Peyer's patch (tissue), 4 donors: ENCODE measurements at regions not wholly inside any gene's neighbourhood (a gene's known extent, or its start where the extent isn't known, plus 50 kb on each side); places are given as distances from the start of the nearest gene placed in this dataset.
"Not testable (repeated sequence)": the region's sequence is repeated elsewhere in the genome, so short reads cannot be mapped to it uniquely, and the experiment has no call there.

Experiments
- DNase-seq, 3 donors: peaks; one replicate each; pipeline ENCODE4 v3.0.0-alpha.2; 2017 to 2019
- H3K27ac ChIP-seq, 4 donors: fragments of 200-600 bp; sonication (generic); one replicate each; pipeline ENCODE4 v1.5.1; 2016 to 2019
- H3K27me3 ChIP-seq, 2 donors: fragments of 200-600 bp; sonication (generic); one replicate each; pipeline ENCODE4 v1.5.1; 2019
- H3K36me3 ChIP-seq, 3 donors: fragments of 200-600 bp; sonication (generic); one replicate each; pipeline ENCODE4 v1.5.1; 2016 to 2019
- H3K4me1 ChIP-seq, 4 donors: fragments of 200-600 bp; sonication (generic); one replicate each; pipeline ENCODE4 v1.5.1; 2016 to 2019
- H3K4me3 ChIP-seq, 4 donors: fragments of 200-600 bp; sonication (generic); 1 replicate in 3 of 4; 2 replicates in 1 of 4; pipeline ENCODE4 v1.5.1; 2016 to 2019; ENCODE audit warnings: mild to moderate bottlenecking in 1 of 4
- H3K9me3 ChIP-seq, 4 donors: fragments of 200-600 bp; sonication (generic); one replicate each; pipeline ENCODE4 v1.5.1; 2016 to 2019; ENCODE audit warnings: mild to moderate bottlenecking in 1 of 4
- CTCF ChIP-seq, 6 experiments: fragments of 450-650 bp in 4 of 6; fragments of 200-600 bp in 2 of 6; sonication (generic) in 1 of 6; IDR thresholded peaks; one replicate each; pipeline ENCODE4 v1.5.1; 2017 to 2019; ENCODE audit warnings: antibody characterized with exemption in 6 of 6, mild to moderate bottlenecking in 3 of 6, moderate library complexity in 1 of 6
- POLR2A ChIP-seq, 2 donors: fragments of 450-650 bp; IDR thresholded peaks; one replicate each; pipeline ENCODE4 v1.5.1; 2017; ENCODE audit warnings: antibody characterized with exemption in 2 of 2, mild to moderate bottlenecking in 2 of 2, moderate library complexity in 2 of 2

- DNase-seq: no peak
- Histone ChIP-seq H3K4me3 (no peak overlapping the region), H3K27ac (no peak overlapping the region), H3K36me3 (no peaks in the 10 kb centered on the region), H3K27me3 (no peaks in the 10 kb centered on the region), H3K9me3 (no peaks in the 10 kb centered on the region), H3K4me1 (no peaks in the 10 kb centered on the region)
- no peak for TF ChIP-seq CTCF (IDR thresholded peaks at IDR 0.05)
- TF ChIP-seq POLR2A (IDR thresholded peaks at IDR 0.05): no peak
Measured at GRCh38 chr13:19123502-19123901, 58.1 kb downstream of the TUBA3C start.

GRCh38 chr13:19117913-19118739 lies 63.5 kb downstream of the TUBA3C start:
- no peaks in the 10 kb centered on the region for H3K27me3 ChIP-seq
- TF ChIP-seq CTCF (IDR thresholded peaks at IDR 0.05) (no peak), POLR2A (IDR thresholded peaks at IDR 0.05) (no peak)
- no peaks in the 10 kb centered on the region for H3K4me1 ChIP-seq
- no peaks in the 10 kb centered on the region for H3K36me3 ChIP-seq
- H3K9me3 ChIP-seq: peaks cover 0 to 5% (median 0%) of the 10 kb centered on the region in 4 donors
- no peak overlapping the region for H3K4me3 ChIP-seq
- no peak overlapping the region for H3K27ac ChIP-seq
- DNase-seq: no peak

- H3K27me3 ChIP-seq, H3K36me3 ChIP-seq, H3K27ac ChIP-seq, H3K4me3 ChIP-seq, DNase-seq, H3K9me3 ChIP-seq, H3K4me1 ChIP-seq: not testable (repeated sequence)
Measured at GRCh38 chr13:19109225-19109624, 72.4 kb downstream of the TUBA3C start.

- TF ChIP-seq CTCF (IDR thresholded peaks at IDR 0.05) (no peak), POLR2A (IDR thresholded peaks at IDR 0.05) (no peak)
- Histone ChIP-seq H3K4me3 (no peak overlapping the region), H3K36me3 (no peaks in the 10 kb centered on the region), H3K27ac (no peak overlapping the region), H3K4me1 (no peaks in the 10 kb centered on the region), H3K9me3 (no peaks in the 10 kb centered on the region), H3K27me3 (no peaks in the 10 kb centered on the region)
- DNase-seq: no peak
Measured at GRCh38 chr13:19103140-19103539, 78.5 kb downstream of the TUBA3C start.

GRCh38 chr13:19093369-19093768 lies 88.3 kb downstream of the TUBA3C start:
- Histone ChIP-seq H3K4me3 (no peak overlapping the region), H3K27me3 (no peaks in the 10 kb centered on the region), H3K36me3 (no peaks in the 10 kb centered on the region), H3K27ac (no peak overlapping the region), H3K9me3 (no peaks in the 10 kb centered on the region), H3K4me1 (no peaks in the 10 kb centered on the region)
- no peak for TF ChIP-seq CTCF (IDR thresholded peaks at IDR 0.05)
- no peak for TF ChIP-seq POLR2A (IDR thresholded peaks at IDR 0.05)
- DNase-seq: no peak

- no peaks in the 10 kb centered on the region for H3K4me1 ChIP-seq
- H3K27ac ChIP-seq: no peak overlapping the region
- H3K27me3 ChIP-seq: no peaks in the 10 kb centered on the region
- H3K4me3 ChIP-seq: no peak overlapping the region
- H3K36me3 ChIP-seq: no peaks in the 10 kb centered on the region
- no peaks in the 10 kb centered on the region for H3K9me3 ChIP-seq
- TF ChIP-seq POLR2A (IDR thresholded peaks at IDR 0.05) (no peak), CTCF (IDR thresholded peaks at IDR 0.05) (no peak)
- DNase-seq: no peak
Measured at GRCh38 chr13:19090495-19090894, 91.1 kb downstream of the TUBA3C start.
